ENCODE measurements at regions not wholly inside any gene's neighbourhood (a gene's known extent, or its start where the extent isn't known, plus 50 kb on each side); places are given as distances from the start of the nearest gene placed in this dataset.

DNA sequence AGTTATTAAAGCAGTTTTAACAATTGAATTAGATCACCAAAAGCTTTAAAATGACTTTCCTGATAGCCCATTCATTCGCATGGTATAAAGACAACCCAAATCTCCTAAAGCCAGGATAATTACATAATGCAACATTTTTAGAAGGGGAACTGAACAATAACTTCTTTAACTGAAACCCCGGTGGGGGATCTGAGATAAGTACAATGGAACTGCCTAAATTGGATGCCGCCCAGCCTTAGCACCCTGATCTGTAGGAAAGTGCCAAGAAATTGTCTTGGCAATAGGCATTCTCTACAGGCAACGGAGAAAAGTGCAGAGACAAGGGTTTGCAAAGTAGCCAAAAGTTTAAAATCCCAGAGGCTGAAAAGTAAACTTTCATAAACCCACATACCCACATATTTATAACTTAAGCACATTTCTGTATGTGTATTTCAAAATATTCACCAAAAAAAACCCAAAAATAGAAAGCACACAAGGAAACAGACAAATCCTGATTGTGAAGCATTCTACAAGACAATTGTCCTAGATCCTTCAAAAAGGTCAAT, 98.8 kb upstream of the BEND6 start:
- DNase-seq (ENCODE audit: low spot score), result no peak
- TF ChIP-seq, protein P1, sequence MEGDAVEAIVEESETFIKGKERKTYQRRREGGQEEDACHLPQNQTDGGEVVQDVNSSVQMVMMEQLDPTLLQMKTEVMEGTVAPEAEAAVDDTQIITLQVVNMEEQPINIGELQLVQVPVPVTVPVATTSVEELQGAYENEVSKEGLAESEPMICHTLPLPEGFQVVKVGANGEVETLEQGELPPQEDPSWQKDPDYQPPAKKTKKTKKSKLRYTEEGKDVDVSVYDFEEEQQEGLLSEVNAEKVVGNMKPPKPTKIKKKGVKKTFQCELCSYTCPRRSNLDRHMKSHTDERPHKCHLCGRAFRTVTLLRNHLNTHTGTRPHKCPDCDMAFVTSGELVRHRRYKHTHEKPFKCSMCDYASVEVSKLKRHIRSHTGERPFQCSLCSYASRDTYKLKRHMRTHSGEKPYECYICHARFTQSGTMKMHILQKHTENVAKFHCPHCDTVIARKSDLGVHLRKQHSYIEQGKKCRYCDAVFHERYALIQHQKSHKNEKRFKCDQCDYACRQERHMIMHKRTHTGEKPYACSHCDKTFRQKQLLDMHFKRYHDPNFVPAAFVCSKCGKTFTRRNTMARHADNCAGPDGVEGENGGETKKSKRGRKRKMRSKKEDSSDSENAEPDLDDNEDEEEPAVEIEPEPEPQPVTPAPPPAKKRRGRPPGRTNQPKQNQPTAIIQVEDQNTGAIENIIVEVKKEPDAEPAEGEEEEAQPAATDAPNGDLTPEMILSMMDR (IDR thresholded peaks at IDR 0.05; ENCODE audit: extremely low read depth, insufficient read depth, missing control alignments), result no peak
- in situ Hi-C loops (cut with MboI; ENCODE audit: low pct_unique_long_range_greater_than_20kb, low sequenced_read_pairs, unreplicated experiment), result loop anchor here (25.0 kb wide), 1 partner anchor 494 kb away; no protein-coding TSS in a partner anchor

DNA sequence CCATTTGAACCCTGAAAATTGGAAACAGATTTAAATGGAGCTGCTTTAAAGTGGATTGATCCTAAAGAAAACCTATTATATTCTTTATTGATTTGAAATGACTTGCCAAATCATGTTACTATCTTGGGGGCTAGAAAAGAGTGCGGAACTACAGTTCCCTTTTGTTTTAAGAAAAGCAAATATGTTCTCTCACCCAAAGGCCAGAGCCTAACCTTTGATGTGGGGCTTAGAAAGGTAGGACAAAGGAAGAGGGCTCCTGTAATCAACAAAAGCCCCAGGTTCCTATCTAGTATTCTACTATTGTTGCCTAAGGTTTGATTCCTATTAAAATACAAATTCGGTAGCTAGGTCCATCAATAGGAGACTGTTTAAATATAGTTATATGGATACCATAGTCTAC, 100.8 kb upstream of the BEND6 start:
- TF ChIP-seq, protein P1 (IDR thresholded peaks at IDR 0.05; ENCODE audit: extremely low read depth, insufficient read depth, missing control alignments), result no peak
- in situ Hi-C loops (cut with MboI; ENCODE audit: low pct_unique_long_range_greater_than_20kb, low sequenced_read_pairs, unreplicated experiment), result loop anchor here (25.0 kb wide), 1 partner anchor 492 kb away; no protein-coding TSS in a partner anchor

DNA sequence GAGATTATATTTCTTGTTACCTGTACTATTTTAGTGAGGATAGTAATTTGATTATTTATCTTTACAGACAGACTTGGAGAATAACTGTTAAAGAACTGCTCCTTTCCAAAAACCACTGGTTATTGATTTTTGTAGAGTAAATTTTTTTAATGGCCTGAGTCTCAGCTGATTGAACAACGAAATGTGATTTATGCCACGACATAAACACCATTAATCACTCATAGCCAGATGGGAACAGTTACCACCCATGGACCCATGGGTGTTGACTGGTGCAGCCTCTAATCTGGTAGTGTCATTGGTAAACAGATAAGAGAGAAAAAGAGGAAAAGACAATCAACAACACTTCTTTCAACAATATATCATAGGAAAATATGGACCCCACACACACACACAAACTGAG, 101.4 kb upstream of the BEND6 start:
- in situ Hi-C loops (cut with MboI; ENCODE audit: low pct_unique_long_range_greater_than_20kb, low sequenced_read_pairs, unreplicated experiment), result loop anchor here (25.0 kb wide), 1 partner anchor 491 kb away; no protein-coding TSS in a partner anchor
- no peak for DNase-seq (ENCODE audit: low spot score)
- TF ChIP-seq, protein P1 (IDR thresholded peaks at IDR 0.05; ENCODE audit: extremely low read depth, insufficient read depth, missing control alignments), result no peak

More for the DNA sequence above, 100.8 kb upstream of the BEND6 start:
- DNase-seq (ENCODE audit: low spot score), result no peak

DNA sequence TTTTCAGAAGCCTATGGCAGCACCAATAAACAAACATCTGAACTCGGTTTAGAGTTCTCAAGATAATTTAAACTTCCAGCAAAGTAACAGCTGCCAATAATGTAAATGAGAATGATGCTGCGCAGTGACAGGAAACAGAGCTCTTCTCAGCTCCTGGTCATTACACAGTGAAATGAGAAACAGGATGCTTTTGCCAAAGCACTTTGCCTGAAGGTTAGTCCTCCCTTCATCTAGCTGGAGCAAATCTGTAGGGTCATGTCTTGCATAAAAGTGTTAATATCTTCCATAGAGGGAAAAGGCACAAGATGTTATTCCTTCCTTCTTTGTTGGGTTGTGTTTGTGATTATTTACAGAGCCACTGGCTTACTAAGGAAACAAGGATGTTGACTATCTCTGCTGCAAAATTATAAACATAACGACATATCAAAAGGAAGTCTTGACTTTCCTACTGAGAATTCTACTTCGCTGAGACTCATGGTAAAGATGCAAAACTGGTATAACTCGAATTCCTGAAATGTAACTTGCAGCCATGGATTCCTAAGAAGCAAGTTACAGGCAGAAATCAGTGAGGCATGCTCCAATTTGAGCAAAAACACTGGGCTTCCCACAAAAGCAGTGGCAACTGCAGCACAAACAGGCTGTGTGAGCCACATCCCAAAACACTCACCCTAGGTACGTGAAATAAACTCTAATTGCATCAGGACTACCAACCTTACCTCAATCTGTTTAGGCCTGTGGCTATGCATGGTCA, 102.5 kb upstream of the BEND6 start:
- in situ Hi-C loops (cut with MboI; ENCODE audit: low pct_unique_long_range_greater_than_20kb, low sequenced_read_pairs, unreplicated experiment), result loop anchor here (25.0 kb wide), 1 partner anchor 490 kb away; no protein-coding TSS in a partner anchor
- TF ChIP-seq, protein P1 (IDR thresholded peaks at IDR 0.05; ENCODE audit: extremely low read depth, insufficient read depth, missing control alignments), result no peak
- no peak for DNase-seq (ENCODE audit: low spot score)

DNA sequence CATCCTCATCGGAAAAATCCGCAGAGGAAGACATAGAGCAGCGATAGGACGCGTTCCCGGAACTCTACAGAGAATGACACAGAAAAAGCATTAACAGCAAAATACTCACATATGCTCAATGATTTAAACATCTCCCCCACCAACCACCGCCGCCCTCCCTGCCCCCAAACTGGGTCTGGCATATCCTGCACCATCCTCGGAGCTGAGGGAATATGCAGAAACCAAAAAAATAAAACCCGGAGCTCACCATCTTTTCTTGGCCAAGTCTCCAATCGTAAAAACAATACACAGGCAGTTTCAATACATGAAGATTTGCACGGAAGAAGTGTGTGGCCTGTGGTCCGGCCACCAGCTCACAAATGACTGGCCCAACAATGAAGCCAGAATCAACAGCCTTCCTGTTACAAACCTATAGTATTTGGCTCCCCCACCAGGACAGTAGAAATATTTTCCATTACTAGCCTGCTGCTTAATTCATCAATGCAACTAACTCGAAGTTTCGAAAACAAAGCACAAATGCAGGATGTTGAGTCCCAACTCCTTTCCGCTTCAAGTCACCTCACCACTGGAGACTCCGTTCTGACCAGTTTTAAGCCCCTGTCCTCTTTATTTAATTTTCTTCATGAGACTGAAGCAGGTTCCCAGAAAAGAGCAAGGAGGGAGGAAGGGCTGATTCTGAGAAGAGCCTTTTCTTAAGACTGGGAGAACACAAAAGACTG, 103.2 kb upstream of the BEND6 start:
- TF ChIP-seq, protein P1 (IDR thresholded peaks at IDR 0.05; ENCODE audit: extremely low read depth, insufficient read depth, missing control alignments), result peak; percentile 69
- in situ Hi-C loops (cut with MboI; ENCODE audit: low pct_unique_long_range_greater_than_20kb, low sequenced_read_pairs, unreplicated experiment), result loop anchor here (25.0 kb wide), 1 partner anchor 489 kb away; no protein-coding TSS in a partner anchor
- peak; percentile 67 for DNase-seq (ENCODE audit: low spot score)

DNA sequence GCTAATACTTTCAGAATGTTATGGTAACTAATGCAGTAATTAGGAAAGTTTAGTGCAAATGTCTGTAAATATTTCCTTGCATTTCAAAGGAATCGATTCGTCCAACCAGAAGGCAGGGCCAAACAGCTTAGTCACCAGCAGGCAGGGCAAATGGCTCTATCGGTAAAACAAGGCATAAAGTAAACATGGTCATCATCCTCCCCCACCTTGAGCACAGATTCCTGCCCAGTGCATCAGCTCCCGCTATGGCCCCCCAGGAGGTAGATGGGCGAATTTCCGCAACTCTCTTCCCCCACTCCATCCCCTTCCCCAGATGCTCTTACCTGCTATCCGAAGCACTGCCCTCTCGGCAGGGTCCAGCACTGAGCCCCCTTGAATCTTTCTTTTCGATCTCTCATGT, 103.8 kb upstream of the BEND6 start:
- DNase-seq (ENCODE audit: low spot score), result no peak
- TF ChIP-seq, protein P1 (IDR thresholded peaks at IDR 0.05; ENCODE audit: extremely low read depth, insufficient read depth, missing control alignments), result no peak
- in situ Hi-C loops (cut with MboI; ENCODE audit: low pct_unique_long_range_greater_than_20kb, low sequenced_read_pairs, unreplicated experiment), result loop anchor here (25.0 kb wide), 1 partner anchor 489 kb away; no protein-coding TSS in a partner anchor
